ENCODE measurements at regions not wholly inside any gene's neighbourhood (a gene's known extent, or its start where the extent isn't known, plus 50 kb on each side); places are given as distances from the start of the nearest gene placed in this dataset.

DNA sequence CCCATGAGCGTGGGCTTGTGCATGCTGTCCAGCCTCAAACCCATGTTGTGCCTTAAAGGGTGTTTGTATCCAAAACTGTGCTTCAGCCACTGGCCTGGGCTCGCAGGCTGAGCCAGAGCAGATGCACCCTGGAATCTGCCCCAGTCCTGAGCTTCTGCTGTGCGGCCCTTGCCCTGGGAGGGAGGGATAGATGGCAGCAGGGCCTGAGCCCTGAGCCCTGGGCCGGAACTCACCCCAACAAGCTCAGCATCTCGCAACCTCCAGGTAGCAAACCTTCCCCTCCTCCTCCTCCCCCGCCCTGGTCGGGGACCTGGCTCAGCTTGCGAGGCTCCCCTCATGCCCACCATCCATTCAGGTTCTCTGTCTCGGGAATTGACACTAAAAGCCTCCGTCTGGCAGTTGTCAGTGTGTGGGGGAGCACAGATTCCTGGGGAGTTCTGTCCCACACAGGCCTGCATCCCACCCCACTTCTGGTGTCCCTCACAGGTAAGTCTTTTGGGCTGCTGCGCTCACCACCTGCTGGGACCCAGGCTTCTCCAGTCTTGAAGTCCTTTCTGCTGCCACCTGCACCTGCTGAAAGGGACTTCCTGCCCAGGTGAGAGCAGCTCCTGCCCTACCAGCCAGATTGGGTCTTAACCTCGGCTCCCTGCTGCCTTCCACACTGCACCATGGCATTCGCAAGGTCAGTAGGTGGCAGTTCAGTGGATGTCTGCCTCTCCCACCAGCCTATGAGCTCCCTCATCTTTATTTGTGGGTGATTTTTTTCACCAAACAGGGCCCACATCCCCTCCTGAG is 55.2 kb upstream of the OLFM1 start:
- no peak for DNase-seq

DNA sequence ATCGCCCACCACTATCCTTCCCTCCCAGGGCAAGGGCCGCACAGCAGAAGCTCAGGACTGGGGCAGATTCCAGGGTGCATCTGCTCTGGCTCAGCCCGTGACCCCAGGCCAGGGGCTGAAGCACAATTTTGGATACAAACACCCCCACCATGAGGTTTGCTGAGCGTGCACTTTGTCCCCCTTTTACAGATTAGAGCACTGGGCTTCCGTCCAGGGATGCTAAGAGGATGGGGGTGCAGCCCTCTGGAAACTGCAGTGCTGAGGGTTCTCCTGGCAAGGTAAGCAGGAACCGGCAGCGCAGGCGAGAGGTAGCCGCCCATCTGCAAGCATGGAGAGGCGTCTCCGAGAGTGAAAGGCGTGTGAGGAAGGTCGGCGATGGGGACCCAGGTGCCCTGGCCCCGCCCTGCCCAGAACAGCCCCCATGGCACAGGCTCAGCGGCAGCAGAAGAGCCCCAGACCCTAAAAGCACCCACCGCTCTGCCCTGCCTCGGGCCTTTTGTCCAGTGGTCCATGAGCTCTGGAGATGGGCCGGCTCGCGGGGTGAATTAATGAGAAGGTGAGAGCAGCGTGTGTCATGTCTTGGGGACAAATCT is 54.5 kb upstream of the OLFM1 start:
- peak; percentile 27 for DNase-seq

DNA sequence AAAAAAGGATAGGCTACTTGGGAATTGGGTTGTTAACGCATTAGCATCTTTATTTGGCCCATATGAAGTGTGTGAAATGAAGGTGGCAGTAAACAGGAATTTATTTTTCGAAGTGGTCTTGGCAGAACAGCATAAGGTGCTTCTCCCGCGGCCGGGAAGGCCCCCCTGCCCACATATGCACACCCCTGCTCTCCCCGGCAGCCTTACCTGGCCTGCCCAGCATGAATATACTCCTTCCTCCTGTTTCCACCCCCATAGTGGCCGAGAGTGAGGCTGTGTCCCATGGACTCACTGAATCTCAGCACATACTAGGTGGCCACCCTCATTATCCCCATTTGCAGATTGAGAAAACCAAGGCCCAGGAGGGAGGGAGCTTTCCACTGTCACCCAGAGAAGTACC is 54.0 kb upstream of the OLFM1 start:
- no peak for DNase-seq

DNA sequence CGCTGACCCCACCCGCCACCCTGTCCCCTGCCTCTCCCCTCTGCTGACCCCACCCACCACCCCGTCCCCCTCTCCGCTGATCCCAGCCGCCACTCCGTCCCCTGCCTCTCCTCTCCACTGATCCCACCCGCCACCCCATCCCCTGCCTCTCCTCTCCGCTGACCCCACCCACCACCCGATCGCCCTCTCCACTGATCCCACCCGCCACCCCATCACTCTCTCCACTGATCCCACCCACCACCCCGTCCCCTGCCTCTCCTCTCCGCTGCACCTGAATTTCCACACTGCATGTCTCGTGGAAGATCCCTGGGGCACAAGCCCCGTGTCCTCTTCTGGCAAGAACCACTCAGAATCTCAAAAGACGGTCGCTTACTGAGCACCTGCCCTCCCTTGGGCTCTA is 53.4 kb upstream of the OLFM1 start:
- no peak for DNase-seq

DNA sequence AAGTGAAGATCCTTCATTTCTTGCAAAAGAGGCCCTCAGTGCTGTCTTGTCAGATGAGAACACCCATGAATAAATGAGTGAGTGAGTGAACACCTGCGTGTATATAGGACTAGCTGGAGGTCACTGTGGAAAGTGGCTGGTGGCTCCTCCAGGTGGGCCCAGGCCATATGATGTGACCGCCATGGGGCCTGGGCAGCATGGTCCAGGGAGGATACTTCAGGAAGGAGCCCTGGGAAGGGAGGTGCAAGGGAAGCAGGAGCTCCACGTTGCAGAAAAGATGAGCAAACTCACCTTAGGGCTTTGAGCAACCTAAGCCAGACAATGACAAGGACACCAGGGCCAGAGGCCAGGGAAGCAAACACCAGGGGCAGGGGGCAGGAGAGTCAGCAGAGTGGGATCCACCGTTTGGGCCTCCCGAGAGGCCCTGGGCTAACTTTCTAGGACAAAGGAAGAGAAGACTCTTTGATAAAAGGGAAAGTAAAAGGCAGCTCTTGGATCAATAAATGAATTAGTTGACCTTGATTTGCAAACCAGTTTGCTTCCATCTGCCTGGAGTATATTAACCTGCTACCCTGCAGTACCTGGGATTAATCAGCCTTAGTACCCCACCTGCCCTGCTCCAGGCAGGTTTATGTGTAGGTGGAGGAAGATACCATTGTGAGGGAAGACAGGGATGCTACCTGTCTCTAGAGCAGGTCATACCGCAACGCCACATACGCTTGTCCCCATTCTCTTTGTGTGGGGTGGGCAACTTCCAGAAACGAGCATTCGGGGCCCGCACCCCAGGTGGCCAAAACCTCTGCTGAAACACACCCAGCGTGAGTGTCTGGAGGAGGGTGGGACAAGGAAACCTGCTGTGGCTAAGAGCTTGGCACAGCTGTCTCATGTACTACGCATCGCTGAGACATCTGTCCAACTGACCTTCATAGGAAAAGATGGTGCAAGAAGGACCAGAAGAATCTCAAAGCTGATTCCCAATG is 51.4 kb upstream of the OLFM1 start:
- DNase-seq = no peak

DNA sequence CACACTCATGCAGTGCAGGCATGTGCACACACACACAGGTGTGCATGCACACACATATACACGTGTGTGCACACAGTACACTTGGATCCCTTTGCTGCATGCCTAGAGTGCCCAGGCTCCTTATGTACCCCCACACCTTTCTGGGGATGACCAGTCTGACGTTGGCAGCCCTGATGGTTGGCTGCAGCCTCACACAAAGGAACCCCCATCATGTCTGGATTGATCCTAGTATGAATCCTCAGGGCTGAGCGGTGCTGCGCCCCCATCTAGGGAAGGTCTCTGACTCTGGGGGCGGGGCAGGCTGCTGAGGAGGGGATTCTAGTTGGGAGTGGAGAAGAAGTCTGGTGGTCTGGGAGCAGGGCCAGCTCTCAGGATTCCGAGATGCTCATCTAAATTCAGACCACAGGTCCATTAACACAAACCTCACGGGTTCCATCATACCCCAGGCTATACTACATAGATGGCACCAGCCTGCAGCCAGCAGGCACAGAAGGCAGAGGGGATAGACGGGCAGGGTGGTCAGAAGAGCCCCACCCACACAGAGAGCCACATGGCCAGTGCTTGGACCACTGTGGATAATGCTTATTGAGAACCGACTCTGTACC is 50.5 kb upstream of the OLFM1 start:
- DNase-seq = no peak

DNA sequence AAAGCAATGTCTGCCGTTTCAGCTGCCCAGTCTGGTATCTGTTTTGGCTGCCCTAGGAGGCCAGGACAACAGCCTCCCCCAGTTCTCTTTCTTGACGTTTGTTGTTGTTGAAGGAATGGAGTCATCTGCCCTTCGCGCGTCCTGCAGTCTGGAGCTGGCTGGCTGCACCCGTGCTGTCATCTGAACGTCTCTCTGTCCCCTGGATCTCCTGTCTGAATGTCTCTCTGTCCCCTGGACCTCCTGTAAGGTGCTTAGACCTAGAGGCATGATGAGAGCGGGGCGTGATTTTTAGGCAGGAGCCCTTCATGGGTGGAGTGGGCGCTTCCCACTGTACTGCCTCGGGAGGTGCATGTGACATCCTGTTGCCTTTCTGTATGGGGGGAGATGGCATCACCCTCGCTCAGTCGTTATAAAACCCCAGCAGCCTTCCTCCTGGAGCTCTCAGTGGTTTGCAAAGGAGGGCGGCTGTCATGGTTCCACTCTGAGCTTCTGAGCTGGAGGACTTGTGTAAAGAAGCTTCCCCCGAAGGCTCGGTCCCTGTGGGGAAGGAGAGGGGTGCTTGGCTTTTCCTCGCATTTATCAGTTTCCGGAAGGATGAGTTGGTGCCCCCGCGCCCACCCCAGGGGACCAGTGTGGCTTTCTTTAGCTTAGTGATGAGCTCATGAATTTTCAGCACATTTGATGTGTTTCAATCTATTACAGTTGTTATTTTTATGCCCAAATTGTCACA is 49.8 kb upstream of the OLFM1 start:
- no peak for DNase-seq

Data from DMS79 treated with DMSO at 0.1 percent for 48 hours (cell line).